GM21576 (cell line): ENCODE measurements at regions not wholly inside any gene's neighbourhood (a gene's known extent, or its start where the extent isn't known, plus 50 kb on each side); places are given as distances from the start of the nearest gene placed in this dataset.
"Not testable (repeated sequence)": the region's sequence is repeated elsewhere in the genome, so short reads cannot be mapped to it uniquely, and the experiment has no call there.

Experiments used
- ATAC-seq: cut with Tn5 transposase; IDR thresholded peaks from one replicate; pipeline ENCODE4 v1.9.1; 2021; ENCODE audit warnings: mild to moderate bottlenecking, moderate library complexity; ENCODE audit not compliant: unreplicated experiment

DNA sequence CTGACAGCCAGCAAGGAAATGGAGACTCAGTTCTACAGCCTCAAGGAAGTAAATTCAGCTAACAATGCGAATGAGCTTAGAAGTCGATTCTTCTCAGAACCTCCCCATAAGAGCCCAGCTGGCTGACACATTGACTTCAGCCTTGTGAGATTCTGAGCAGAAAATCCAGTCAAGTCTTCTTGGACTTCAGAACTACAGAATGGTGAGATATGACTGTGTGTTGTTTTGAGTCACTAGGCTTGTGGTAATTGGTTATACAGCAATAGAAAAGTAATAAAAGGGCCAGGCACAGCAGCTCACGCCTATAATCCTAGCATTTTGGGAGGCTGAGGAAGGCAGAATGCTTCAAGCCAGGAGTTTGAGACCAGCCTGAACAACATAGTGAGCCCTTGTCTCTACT is 161.8 kb upstream of the IVNS1ABP start:
- ATAC-seq: no peak

DNA sequence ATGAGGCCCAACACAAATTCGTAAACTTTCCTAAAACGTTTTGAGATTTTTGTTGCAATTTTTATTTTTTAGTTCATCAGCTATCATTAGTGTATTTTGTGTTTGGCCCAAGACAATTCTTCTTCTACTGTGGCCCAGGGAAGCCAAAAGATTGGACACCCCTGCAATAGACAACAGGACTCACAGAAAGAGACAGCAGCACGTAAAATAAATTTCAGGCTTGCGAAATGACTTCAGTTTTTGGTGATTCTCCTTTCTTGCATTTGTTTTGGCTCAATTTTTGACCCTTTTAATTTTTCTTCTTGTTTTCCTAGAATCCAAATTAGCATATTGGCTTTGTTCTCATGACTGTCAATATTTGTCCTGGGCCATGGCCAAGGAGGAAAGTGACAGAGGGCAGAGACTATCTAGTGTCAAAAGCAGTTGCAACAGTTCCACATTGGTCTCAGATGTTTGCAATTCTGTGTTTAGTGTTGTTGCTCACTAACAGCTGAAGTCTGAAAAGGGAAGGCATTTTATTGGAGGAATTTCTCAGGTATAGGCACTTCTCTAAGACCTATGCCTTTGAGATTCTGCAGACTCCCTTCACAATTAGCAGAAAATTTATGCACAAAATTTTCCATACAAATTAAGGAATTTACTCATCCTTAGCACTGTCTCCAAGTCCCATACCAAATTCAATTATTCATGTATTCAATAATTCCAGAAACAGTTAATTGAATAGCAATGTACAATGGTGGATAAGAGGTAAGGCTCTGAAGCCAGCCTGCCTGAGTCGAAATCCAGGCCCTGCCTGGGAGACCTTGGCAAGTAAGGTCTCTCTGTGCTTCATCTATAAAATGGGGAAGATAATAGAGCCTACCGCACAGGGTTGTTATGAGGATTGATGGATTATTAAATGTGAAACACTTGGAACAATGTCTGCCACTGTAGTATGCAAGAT is 160.9 kb upstream of the IVNS1ABP start:
- no peak for ATAC-seq

DNA sequence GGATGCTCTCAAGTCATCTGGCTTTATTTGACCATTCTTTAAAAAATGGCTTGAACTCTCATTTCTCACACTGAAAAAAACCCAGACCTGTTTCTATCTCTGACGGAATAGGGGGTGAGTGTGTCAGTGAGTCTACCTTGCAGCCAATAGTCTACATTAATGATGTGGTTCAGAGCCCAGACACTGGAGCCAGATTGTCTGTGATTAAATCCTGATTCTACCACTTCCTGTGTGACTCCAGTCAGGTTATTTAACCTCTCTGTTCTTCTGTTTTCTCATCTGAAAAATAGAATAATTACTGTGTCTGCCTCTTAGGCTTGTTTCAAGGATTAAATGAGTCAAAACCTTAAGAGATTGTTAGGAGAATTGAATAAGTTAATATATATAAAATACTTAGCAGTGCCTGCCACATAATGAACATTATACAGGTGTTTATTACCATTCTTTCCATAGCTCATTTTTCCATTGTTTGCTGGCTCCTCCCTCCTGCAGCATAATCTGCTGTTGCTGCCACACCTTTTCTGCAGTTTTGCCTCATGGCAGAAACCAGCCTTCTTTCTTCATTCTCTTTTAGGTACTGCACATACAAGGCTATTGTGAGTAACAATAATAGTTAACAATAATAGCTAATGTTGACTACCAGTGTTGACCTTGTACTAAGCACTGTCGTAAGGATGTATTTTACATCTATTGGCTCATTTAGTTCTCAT is 157.6 kb upstream of the IVNS1ABP start:
- no peak for ATAC-seq

DNA sequence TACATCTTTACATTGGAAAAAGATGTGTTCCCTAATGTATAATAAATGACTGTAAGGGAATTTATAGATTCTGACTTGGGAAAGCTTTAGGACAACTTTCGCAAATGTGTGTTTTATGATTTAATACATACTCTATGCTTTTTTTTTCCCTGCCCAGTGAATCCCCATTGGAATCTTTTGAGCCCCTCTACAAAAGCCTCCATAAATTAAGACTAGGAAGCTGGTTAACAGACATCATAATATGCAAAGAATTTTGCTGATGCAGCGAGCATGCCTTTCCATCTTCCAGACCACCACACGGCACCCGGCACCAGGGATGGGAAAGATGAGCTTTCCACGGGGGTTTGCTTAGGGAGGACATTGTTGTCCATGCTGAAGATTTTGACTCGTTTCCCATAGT is 156.1 kb upstream of the IVNS1ABP start:
- ATAC-seq: no peak

DNA sequence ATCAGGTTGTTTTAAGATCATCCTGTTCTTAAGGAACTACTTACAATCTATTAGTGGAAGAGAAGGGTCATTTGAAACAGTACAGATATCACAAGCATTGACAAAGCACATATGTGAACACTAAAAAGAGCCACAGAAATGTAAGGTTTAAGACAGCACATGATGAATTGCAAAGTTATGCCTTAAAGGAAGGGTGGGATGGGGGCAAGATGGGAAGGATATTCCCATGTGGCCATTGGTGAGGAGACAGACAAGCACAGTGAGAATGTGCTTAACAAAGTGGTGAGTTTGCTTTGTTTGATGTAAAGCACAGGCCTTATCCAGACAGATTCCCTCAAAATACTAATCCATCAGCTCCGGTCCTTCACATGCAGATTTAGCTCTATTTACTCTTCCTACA is 151.6 kb upstream of the IVNS1ABP start:
- ATAC-seq: no peak

DNA sequence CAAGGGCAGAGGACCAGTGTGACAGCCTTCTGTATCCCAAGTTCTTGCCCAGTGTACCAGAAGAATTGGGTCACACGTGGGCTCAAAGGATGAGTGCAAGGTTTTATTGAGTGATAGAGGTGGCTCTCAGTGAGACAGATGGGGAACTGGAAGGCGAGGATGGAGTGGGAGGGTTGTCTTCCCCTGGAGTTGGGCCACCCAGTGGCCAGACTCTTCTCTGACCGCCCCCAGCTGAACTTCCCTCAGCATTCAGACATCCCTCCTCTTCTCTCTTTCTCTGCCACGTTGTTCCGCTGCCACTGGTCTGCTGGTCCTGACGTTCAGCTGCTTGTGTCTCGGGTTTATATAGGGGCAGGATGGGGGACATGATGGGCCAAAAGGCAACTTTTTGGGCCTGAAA is 150.1 kb upstream of the IVNS1ABP start:
- no peak for ATAC-seq

- ATAC-seq: no peak
Observed at GRCh38 chr1:185464777-185465176, 147.7 kb upstream of the IVNS1ABP start.

GRCh38 chr1:185463433-185463832 is 146.4 kb upstream of the IVNS1ABP start:
- ATAC-seq: no peak

- ATAC-seq: no peak
Observed at GRCh38 chr1:185463011-185463410, 146.0 kb upstream of the IVNS1ABP start.

DNA sequence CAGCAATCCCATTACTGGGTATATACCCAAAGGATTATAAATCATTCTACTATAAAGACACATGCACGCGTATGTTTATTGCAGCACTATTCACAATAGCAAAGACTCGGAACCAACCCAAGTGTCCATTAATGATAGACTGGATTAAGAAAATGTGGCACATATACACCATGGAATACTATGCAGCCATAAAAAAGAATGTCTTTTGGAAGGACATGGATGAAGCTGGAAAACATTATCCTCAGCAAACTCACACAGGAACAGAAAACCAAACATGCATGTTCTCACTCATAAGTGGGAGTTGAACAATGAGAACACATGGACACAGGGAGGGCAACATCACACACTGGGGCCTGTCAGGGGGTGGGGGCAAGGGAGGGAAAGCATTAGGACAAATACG is 143.7 kb upstream of the IVNS1ABP start:
- not testable (repeated sequence) for ATAC-seq

- ATAC-seq: no peak
Observed at GRCh38 chr1:185459141-185459540, 142.1 kb upstream of the IVNS1ABP start.

DNA sequence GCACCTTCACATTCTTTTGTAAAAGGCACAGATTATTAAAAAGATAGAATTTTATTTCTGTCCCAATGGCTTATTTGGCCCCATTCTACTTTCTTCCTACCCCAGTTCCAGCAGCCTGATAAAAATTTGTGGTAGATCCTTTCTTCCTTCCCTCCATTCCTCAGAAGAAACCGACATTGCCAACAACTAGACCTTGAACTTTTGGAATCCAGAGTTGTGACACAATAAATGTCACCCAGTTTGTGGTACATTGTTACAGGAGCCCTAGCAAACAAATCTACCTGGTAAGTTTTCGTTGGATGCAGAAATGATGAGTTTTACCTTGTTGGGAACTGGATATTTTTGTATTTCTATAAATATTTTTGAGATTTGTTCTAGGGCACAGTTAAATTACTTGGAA is 141.6 kb upstream of the IVNS1ABP start:
- ATAC-seq: no peak

- ATAC-seq: no peak
Observed at GRCh38 chr1:185453496-185454192, 136.6 kb upstream of the IVNS1ABP start.

- ATAC-seq: no peak
Observed at GRCh38 chr1:185450917-185451316, 133.9 kb upstream of the IVNS1ABP start.

DNA sequence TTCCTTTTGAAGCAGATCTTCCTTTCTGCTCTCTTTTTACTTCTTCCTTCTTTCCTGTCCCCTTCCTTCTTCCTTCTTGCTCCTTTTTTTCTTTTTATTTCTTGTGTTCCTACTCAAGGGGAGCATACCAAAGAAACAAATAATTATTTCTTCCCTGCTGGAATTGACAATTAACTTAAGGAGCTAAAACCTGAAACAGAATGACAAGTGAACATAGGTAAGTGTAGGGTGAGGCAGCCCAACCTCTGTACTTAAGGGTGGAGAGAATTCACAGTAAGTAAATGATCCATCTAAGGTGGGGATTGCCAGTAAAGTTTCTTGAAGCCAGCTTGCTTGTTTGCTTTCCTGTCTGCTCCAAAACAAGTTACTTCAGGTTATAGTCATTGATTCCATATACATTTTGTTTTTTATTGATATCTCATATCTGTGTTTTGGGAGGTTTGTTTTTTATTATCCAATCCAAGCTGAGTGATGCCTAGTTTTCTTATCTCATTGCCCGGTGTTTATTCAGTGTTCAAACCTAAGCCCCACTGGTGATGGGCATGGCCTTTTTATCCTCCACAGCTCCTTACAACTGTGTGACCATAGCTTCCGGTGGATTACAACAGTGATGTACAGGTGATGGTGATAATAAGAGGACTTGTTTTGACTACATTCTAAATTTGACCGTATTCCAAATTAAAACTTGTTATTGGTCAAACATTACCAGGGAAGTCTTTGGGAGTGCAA is 133.2 kb upstream of the IVNS1ABP start:
- no peak for ATAC-seq

- no peak for ATAC-seq
Observed at GRCh38 chr1:185449378-185450059, 132.5 kb upstream of the IVNS1ABP start.

GRCh38 chr1:185448591-185449186 is 131.6 kb upstream of the IVNS1ABP start:
- ATAC-seq: no peak

DNA sequence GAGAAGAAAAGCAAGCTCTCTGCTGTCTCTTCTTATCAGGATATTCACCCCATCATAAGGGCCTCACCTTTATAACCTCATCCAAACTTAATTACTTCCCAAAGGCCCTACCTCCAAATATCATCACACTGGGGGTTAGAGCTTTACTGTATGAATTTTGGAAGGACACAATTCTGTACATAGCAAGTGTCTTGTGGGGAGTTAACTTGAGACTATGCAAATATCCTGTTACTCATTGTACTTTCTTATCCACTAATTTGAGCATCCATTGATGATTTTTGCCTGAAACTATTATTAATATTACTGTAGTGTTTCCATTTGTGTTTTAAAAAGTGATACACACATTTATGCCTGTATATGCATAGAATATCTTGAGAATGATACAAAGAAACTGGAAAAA is 129.1 kb upstream of the IVNS1ABP start:
- no peak for ATAC-seq

DNA sequence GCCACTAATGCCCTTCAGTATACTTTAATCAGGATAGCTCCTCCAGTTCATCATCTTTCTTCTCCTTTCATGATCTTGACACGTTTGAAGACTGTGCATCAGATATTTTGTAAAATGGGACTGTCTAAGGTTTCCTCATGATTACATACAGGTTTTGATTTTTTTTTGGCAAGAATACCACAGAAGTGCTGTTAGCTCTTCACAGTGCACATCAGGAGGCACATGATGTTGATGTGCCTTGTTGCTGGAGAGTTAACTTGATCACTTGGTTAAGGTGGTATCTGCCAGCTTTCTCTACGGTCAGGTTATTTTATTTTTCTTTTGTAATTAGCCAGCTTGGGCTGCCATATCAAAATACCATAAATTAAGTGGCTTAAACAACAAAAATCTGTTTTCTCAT is 128.6 kb upstream of the IVNS1ABP start:
- no peak for ATAC-seq

GRCh38 chr1:185444676-185445075 is 127.6 kb upstream of the IVNS1ABP start:
- no peak for ATAC-seq
